ENCODE measurements at regions not wholly inside any gene's neighbourhood (a gene's known extent, or its start where the extent isn't known, plus 50 kb on each side); places are given as distances from the start of the nearest gene placed in this dataset.
A peak's percentile ranks its signal among the peaks of the same experiment; 100 is the strongest.

GRCh38 chrX:4315891-4316290 is 602.4 kb upstream of the PRKX start:
- no peaks in the 10 kb centered on the region for H3K27me3 ChIP-seq (ENCODE audit: insufficient read depth, low read depth)
- no peak for TF ChIP-seq CTCF (conservative IDR thresholded peaks at IDR 0.05; ENCODE audit: low read depth, low read length)
- no peaks in the 10 kb centered on the region for H3K36me3 ChIP-seq (ENCODE audit: insufficient read depth)
- H4K20me1 ChIP-seq (ENCODE audit: insufficient read depth): no peaks in the 10 kb centered on the region
- no peak overlapping the region for H3K9ac ChIP-seq
- no peaks in the 10 kb centered on the region for H3K79me2 ChIP-seq (ENCODE audit: insufficient read depth, low read depth)
- no peak overlapping the region for H3K4me2 ChIP-seq
- H2AFZ ChIP-seq (ENCODE audit: low read depth): no peak overlapping the region
- H3K4me3 ChIP-seq (IDR thresholded peaks at IDR 0.05; ENCODE audit: insufficient read depth, low read depth, low read length): no peak overlapping the region
- peaks cover 4% of the 10 kb centered on the region for H3K4me1 ChIP-seq (ENCODE audit: low read depth, poor library complexity, severe bottlenecking)
- H3K27ac ChIP-seq: no peak overlapping the region

GRCh38 chrX:4314586-4314985 is 601.1 kb upstream of the PRKX start:
- Histone ChIP-seq H3K27ac (no peak overlapping the region), H3K4me1 (ENCODE audit: low read depth, poor library complexity, severe bottlenecking) (no peaks in the 10 kb centered on the region), H3K79me2 (ENCODE audit: insufficient read depth, low read depth) (no peaks in the 10 kb centered on the region), H3K4me3 (IDR thresholded peaks at IDR 0.05; ENCODE audit: insufficient read depth, low read depth, low read length) (no peak overlapping the region), H4K20me1 (ENCODE audit: insufficient read depth) (no peaks in the 10 kb centered on the region), H3K36me3 (ENCODE audit: insufficient read depth) (no peaks in the 10 kb centered on the region), H3K9ac (no peak overlapping the region), H3K27me3 (ENCODE audit: insufficient read depth, low read depth) (no peaks in the 10 kb centered on the region), H3K4me2 (no peak overlapping the region), H2AFZ (ENCODE audit: low read depth) (no peak overlapping the region)
- no peak for TF ChIP-seq CTCF (conservative IDR thresholded peaks at IDR 0.05; ENCODE audit: low read depth, low read length)

GRCh38 chrX:4277122-4277521 is 563.7 kb upstream of the PRKX start:
- H3K79me2 ChIP-seq (ENCODE audit: insufficient read depth, low read depth): no peaks in the 10 kb centered on the region
- 0 out of 2 replicates have a peak, but pooled peaks have one; percentile 29 for TF ChIP-seq CTCF (conservative IDR thresholded peaks at IDR 0.05; ENCODE audit: low read depth, low read length)

GRCh38 chrX:4268676-4269075 is 555.2 kb upstream of the PRKX start:
- H3K4me3 ChIP-seq (IDR thresholded peaks at IDR 0.05; ENCODE audit: insufficient read depth, low read depth, low read length): no peak overlapping the region
- no peaks in the 10 kb centered on the region for H4K20me1 ChIP-seq (ENCODE audit: insufficient read depth)
- no peaks in the 10 kb centered on the region for H3K27me3 ChIP-seq (ENCODE audit: insufficient read depth, low read depth)
- H2AFZ ChIP-seq (ENCODE audit: low read depth): no peak overlapping the region
- no peak overlapping the region for H3K27ac ChIP-seq
- H3K79me2 ChIP-seq (ENCODE audit: insufficient read depth, low read depth): no peaks in the 10 kb centered on the region
- no peak overlapping the region for H3K9ac ChIP-seq
- TF ChIP-seq CTCF (conservative IDR thresholded peaks at IDR 0.05; ENCODE audit: low read depth, low read length): no peak
- no peaks in the 10 kb centered on the region for H3K4me1 ChIP-seq (ENCODE audit: low read depth, poor library complexity, severe bottlenecking)
- H3K4me2 ChIP-seq: no peak overlapping the region
- H3K36me3 ChIP-seq (ENCODE audit: insufficient read depth): no peaks in the 10 kb centered on the region

More at GRCh38 chrX:4277122-4277521, 563.7 kb upstream of the PRKX start:
- H3K4me1 ChIP-seq (ENCODE audit: low read depth, poor library complexity, severe bottlenecking): no peaks in the 10 kb centered on the region
- no peak overlapping the region for H3K9ac ChIP-seq
- H3K4me3 ChIP-seq (IDR thresholded peaks at IDR 0.05; ENCODE audit: insufficient read depth, low read depth, low read length): no peak overlapping the region
- no peaks in the 10 kb centered on the region for H3K36me3 ChIP-seq (ENCODE audit: insufficient read depth)
- H4K20me1 ChIP-seq (ENCODE audit: insufficient read depth): no peaks in the 10 kb centered on the region
- no peaks in the 10 kb centered on the region for H3K27me3 ChIP-seq (ENCODE audit: insufficient read depth, low read depth)
- H3K4me2 ChIP-seq: no peak overlapping the region
- no peak overlapping the region for H2AFZ ChIP-seq (ENCODE audit: low read depth)
- no peak overlapping the region for H3K27ac ChIP-seq
